Erythroblast (primary cell): ENCODE measurements at regions not wholly inside any gene's neighbourhood (a gene's known extent, or its start where the extent isn't known, plus 50 kb on each side); places are given as distances from the start of the nearest gene placed in this dataset.

Source experiments
- GATA1 ChIP-seq: IDR thresholded peaks from 2 replicates; pipeline ENCODE4 v1.6.1; 2011; ENCODE audit warnings: low read depth, mild to moderate bottlenecking, control low read depth, low read length, moderate library complexity
- POLR2A ChIP-seq: IDR thresholded peaks from 2 replicates; pipeline ENCODE4 v1.6.1; 2011; ENCODE audit warnings: mild to moderate bottlenecking, low read length

DNA sequence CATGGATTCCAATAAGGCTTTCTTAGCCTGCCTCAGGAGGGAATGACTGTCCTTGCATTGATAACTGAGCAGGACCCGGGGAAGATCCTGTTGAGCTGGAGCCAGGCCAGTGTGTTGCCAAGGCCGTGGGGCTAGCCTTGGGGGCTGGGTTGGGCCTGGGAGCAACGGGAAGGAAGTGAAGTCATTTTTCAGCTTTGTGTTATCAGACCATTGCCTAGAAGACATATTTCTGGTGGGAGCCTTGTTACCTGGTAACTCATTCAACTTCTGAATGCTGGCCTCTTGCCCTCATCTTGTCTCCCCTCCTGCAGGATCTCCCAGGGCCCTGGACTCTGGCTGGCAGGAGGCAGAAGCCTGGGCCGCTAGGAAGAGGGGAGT lies 92.7 kb upstream of the MGAT5 start:
- TF ChIP-seq POLR2A (no peak), GATA1 (no peak)
